ENCODE measurements at regions not wholly inside any gene's neighbourhood (a gene's known extent, or its start where the extent isn't known, plus 50 kb on each side); places are given as distances from the start of the nearest gene placed in this dataset.
"Not testable (repeated sequence)": the region's sequence is repeated elsewhere in the genome, so short reads cannot be mapped to it uniquely, and the experiment has no call there.

- no peak for DNase-seq (ENCODE audit: low read depth, low spot score)
Measured at GRCh38 chr2:199085261-199085660, 372.5 kb downstream of the SATB2 start.

GRCh38 chr2:199070322-199070949 lies 387.3 kb downstream of the SATB2 start:
- Histone ChIP-seq H3K4me1 (ENCODE audit: insufficient read depth, insufficient read length) (no peaks in the 10 kb centered on the region), H3K9me3 (ENCODE audit: insufficient read depth, low read length) (no peaks in the 10 kb centered on the region)
- TF ChIP-seq ZNF274 (IDR thresholded peaks at IDR 0.05; ENCODE audit: low read depth, low read length) (no peak), SUZ12 (IDR thresholded peaks at IDR 0.05; ENCODE audit: extremely low read depth, insufficient read depth, insufficient read length) (no peak), YY1 (IDR thresholded peaks at IDR 0.05; ENCODE audit: insufficient read depth, insufficient read length) (no peak)

More at GRCh38 chr2:199085261-199085660, 372.5 kb downstream of the SATB2 start:
- no peak overlapping the region for H3K9ac ChIP-seq (ENCODE audit: insufficient read length, low read depth)
- TF ChIP-seq ZNF274 (IDR thresholded peaks at IDR 0.05; ENCODE audit: low read depth, low read length) (no peak), YY1 (IDR thresholded peaks at IDR 0.05; ENCODE audit: insufficient read depth, insufficient read length) (no peak), SUZ12 (IDR thresholded peaks at IDR 0.05; ENCODE audit: extremely low read depth, insufficient read depth, insufficient read length) (no peak)
- H3K36me3 ChIP-seq (ENCODE audit: insufficient read depth, insufficient read length, low read length) = no peaks in the 10 kb centered on the region
- no peaks in the 10 kb centered on the region for H3K27me3 ChIP-seq (ENCODE audit: insufficient read depth, insufficient read length)
- H3K4me1 ChIP-seq (ENCODE audit: insufficient read depth, insufficient read length) = no peaks in the 10 kb centered on the region
- H3K4me3 ChIP-seq (ENCODE audit: insufficient read length, low read depth) = no peak overlapping the region
- no peaks in the 10 kb centered on the region for H3K9me3 ChIP-seq (ENCODE audit: insufficient read depth, low read length)

GRCh38 chr2:199064201-199064600 lies 393.5 kb downstream of the SATB2 start:
- no peak for DNase-seq (ENCODE audit: low read depth, low spot score)
- Histone ChIP-seq H3K4me1 (ENCODE audit: insufficient read depth, insufficient read length) (no peaks in the 10 kb centered on the region), H3K9me3 (ENCODE audit: insufficient read depth, low read length) (no peaks in the 10 kb centered on the region), H3K9ac (ENCODE audit: insufficient read length, low read depth) (no peak overlapping the region), H3K27me3 (ENCODE audit: insufficient read depth, insufficient read length) (no peaks in the 10 kb centered on the region), H3K36me3 (ENCODE audit: insufficient read depth, insufficient read length, low read length) (no peaks in the 10 kb centered on the region), H3K4me3 (ENCODE audit: insufficient read length, low read depth) (no peak overlapping the region)
- no peak for TF ChIP-seq YY1 (IDR thresholded peaks at IDR 0.05; ENCODE audit: insufficient read depth, insufficient read length)
- TF ChIP-seq SUZ12 (IDR thresholded peaks at IDR 0.05; ENCODE audit: extremely low read depth, insufficient read depth, insufficient read length) = no peak
- no peak for TF ChIP-seq ZNF274 (IDR thresholded peaks at IDR 0.05; ENCODE audit: low read depth, low read length)

More at GRCh38 chr2:199070322-199070949, 387.3 kb downstream of the SATB2 start:
- Histone ChIP-seq H3K9ac (ENCODE audit: insufficient read length, low read depth) (no peak overlapping the region), H3K4me3 (ENCODE audit: insufficient read length, low read depth) (no peak overlapping the region), H3K36me3 (ENCODE audit: insufficient read depth, insufficient read length, low read length) (no peaks in the 10 kb centered on the region), H3K27me3 (ENCODE audit: insufficient read depth, insufficient read length) (no peaks in the 10 kb centered on the region)
- DNase-seq (ENCODE audit: low read depth, low spot score) = no peak

GRCh38 chr2:199057936-199058335 lies 399.8 kb downstream of the SATB2 start:
- TF ChIP-seq YY1 (IDR thresholded peaks at IDR 0.05; ENCODE audit: insufficient read depth, insufficient read length) (no peak), SUZ12 (IDR thresholded peaks at IDR 0.05; ENCODE audit: extremely low read depth, insufficient read depth, insufficient read length) (no peak), ZNF274 (IDR thresholded peaks at IDR 0.05; ENCODE audit: low read depth, low read length) (no peak)
- Histone ChIP-seq H3K4me1 (ENCODE audit: insufficient read depth, insufficient read length) (no peaks in the 10 kb centered on the region), H3K9ac (ENCODE audit: insufficient read length, low read depth) (no peak overlapping the region), H3K9me3 (ENCODE audit: insufficient read depth, low read length) (no peaks in the 10 kb centered on the region), H3K4me3 (ENCODE audit: insufficient read length, low read depth) (no peak overlapping the region), H3K36me3 (ENCODE audit: insufficient read depth, insufficient read length, low read length) (no peaks in the 10 kb centered on the region), H3K27me3 (ENCODE audit: insufficient read depth, insufficient read length) (no peaks in the 10 kb centered on the region)
- DNase-seq (ENCODE audit: low read depth, low spot score) = no peak

- Histone ChIP-seq H3K36me3 (ENCODE audit: insufficient read depth, insufficient read length, low read length) (no peaks in the 10 kb centered on the region), H3K4me1 (ENCODE audit: insufficient read depth, insufficient read length) (no peaks in the 10 kb centered on the region), H3K9ac (ENCODE audit: insufficient read length, low read depth) (no peak overlapping the region), H3K27me3 (ENCODE audit: insufficient read depth, insufficient read length) (no peaks in the 10 kb centered on the region), H3K4me3 (ENCODE audit: insufficient read length, low read depth) (no peak overlapping the region), H3K9me3 (ENCODE audit: insufficient read depth, low read length) (no peaks in the 10 kb centered on the region)
- no peak for DNase-seq (ENCODE audit: low read depth, low spot score)
- TF ChIP-seq SUZ12 (IDR thresholded peaks at IDR 0.05; ENCODE audit: extremely low read depth, insufficient read depth, insufficient read length) = no peak
- no peak for TF ChIP-seq YY1 (IDR thresholded peaks at IDR 0.05; ENCODE audit: insufficient read depth, insufficient read length)
- TF ChIP-seq ZNF274 (IDR thresholded peaks at IDR 0.05; ENCODE audit: low read depth, low read length) = no peak
Measured at GRCh38 chr2:199055336-199055735, 402.4 kb downstream of the SATB2 start.

GRCh38 chr2:199042660-199043379 lies 414.9 kb downstream of the SATB2 start:
- Histone ChIP-seq H3K9me3 (ENCODE audit: insufficient read depth, low read length) (no peaks in the 10 kb centered on the region), H3K9ac (ENCODE audit: insufficient read length, low read depth) (no peak overlapping the region), H3K4me3 (ENCODE audit: insufficient read length, low read depth) (no peak overlapping the region), H3K4me1 (ENCODE audit: insufficient read depth, insufficient read length) (no peaks in the 10 kb centered on the region), H3K36me3 (ENCODE audit: insufficient read depth, insufficient read length, low read length) (no peaks in the 10 kb centered on the region), H3K27me3 (ENCODE audit: insufficient read depth, insufficient read length) (no peaks in the 10 kb centered on the region)
- TF ChIP-seq SUZ12 (IDR thresholded peaks at IDR 0.05; ENCODE audit: extremely low read depth, insufficient read depth, insufficient read length) (no peak), ZNF274 (IDR thresholded peaks at IDR 0.05; ENCODE audit: low read depth, low read length) (no peak), YY1 (IDR thresholded peaks at IDR 0.05; ENCODE audit: insufficient read depth, insufficient read length) (no peak)
- DNase-seq (ENCODE audit: low read depth, low spot score) = no peak

GRCh38 chr2:199040522-199040921 lies 417.2 kb downstream of the SATB2 start:
- H3K9ac ChIP-seq (ENCODE audit: insufficient read length, low read depth) = no peak overlapping the region
- no peak for DNase-seq (ENCODE audit: low read depth, low spot score)
- TF ChIP-seq YY1 (IDR thresholded peaks at IDR 0.05; ENCODE audit: insufficient read depth, insufficient read length) = no peak
- H3K4me1 ChIP-seq (ENCODE audit: insufficient read depth, insufficient read length) = no peaks in the 10 kb centered on the region
- H3K27me3 ChIP-seq (ENCODE audit: insufficient read depth, insufficient read length) = no peaks in the 10 kb centered on the region
- no peaks in the 10 kb centered on the region for H3K36me3 ChIP-seq (ENCODE audit: insufficient read depth, insufficient read length, low read length)
- H3K4me3 ChIP-seq (ENCODE audit: insufficient read length, low read depth) = no peak overlapping the region
- H3K9me3 ChIP-seq (ENCODE audit: insufficient read depth, low read length) = no peaks in the 10 kb centered on the region

GRCh38 chr2:199033761-199034160 lies 424.0 kb downstream of the SATB2 start:
- H3K27me3 ChIP-seq (ENCODE audit: insufficient read depth, insufficient read length); H3K4me3 ChIP-seq (ENCODE audit: insufficient read length, low read depth); DNase-seq (ENCODE audit: low read depth, low spot score); H3K4me1 ChIP-seq (ENCODE audit: insufficient read depth, insufficient read length); H3K9me3 ChIP-seq (ENCODE audit: insufficient read depth, low read length); H3K9ac ChIP-seq (ENCODE audit: insufficient read length, low read depth); H3K36me3 ChIP-seq (ENCODE audit: insufficient read depth, insufficient read length, low read length): not testable (repeated sequence)
